Nephron progenitor cell (in vitro differentiated cells): ENCODE measurements at regions not wholly inside any gene's neighbourhood (a gene's known extent, or its start where the extent isn't known, plus 50 kb on each side); places are given as distances from the start of the nearest gene placed in this dataset.
A peak's percentile ranks its signal among the peaks of the same experiment; 100 is the strongest.
"Not testable (repeated sequence)": the region's sequence is repeated elsewhere in the genome, so short reads cannot be mapped to it uniquely, and the experiment has no call there.

Experiments
- DNase-seq: peaks from one replicate; pipeline ENCODE4 v3.0.0; 2021
- H3K27ac Mint-ChIP-seq: 2 replicates; pipeline ENCODE4 v1.8.0; 2021; ENCODE audit warnings: mild to moderate bottlenecking, moderate library complexity, mixed read lengths
- H3K27me3 Mint-ChIP-seq: 2 replicates; pipeline ENCODE4 v1.8.0; 2021; ENCODE audit warnings: mild to moderate bottlenecking, low read depth, mixed read lengths; ENCODE audit not compliant: poor library complexity
- H3K36me3 Mint-ChIP-seq: 2 replicates; pipeline ENCODE4 v1.8.0; 2021; ENCODE audit warnings: low read depth, mixed read lengths
- H3K4me1 Mint-ChIP-seq: 2 replicates; pipeline ENCODE4 v1.8.0; 2021; ENCODE audit warnings: mixed read lengths
- H3K4me3 Mint-ChIP-seq: 2 replicates; pipeline ENCODE4 v1.8.0; 2021; ENCODE audit warnings: mild to moderate bottlenecking, moderate library complexity, mixed read lengths
- H3K9me3 Mint-ChIP-seq: 2 replicates; pipeline ENCODE4 v1.8.0; 2021; ENCODE audit warnings: mild to moderate bottlenecking, moderate library complexity, mixed read lengths
- CTCF ChIP-seq: fragments of 200-600 bp; sonication (generic); IDR thresholded peaks from 2 replicates; pipeline ENCODE4 v1.5.0; 2021; ENCODE audit warnings: antibody characterized with exemption

GRCh38 chr10:28906415-28906814 is 229.1 kb downstream of the BAMBI start:
- TF ChIP-seq CTCF = no peak
- H3K27ac Mint-ChIP-seq = peak overlapping the region; percentile 31
- H3K4me1 Mint-ChIP-seq = peaks cover 42% of the 10 kb centered on the region
- no peaks in the 10 kb centered on the region for H3K27me3 Mint-ChIP-seq
- no peaks in the 10 kb centered on the region for H3K36me3 Mint-ChIP-seq
- no peak for DNase-seq
- peaks cover under 1% of the 10 kb centered on the region for H3K9me3 Mint-ChIP-seq
- H3K4me3 Mint-ChIP-seq = no peak overlapping the region

GRCh38 chr10:28906934-28907333 is 229.6 kb downstream of the BAMBI start:
- no peak for DNase-seq
- peaks cover 2% of the 10 kb centered on the region for H3K27me3 Mint-ChIP-seq
- peaks cover 42% of the 10 kb centered on the region for H3K4me1 Mint-ChIP-seq
- no peaks in the 10 kb centered on the region for H3K36me3 Mint-ChIP-seq
- H3K9me3 Mint-ChIP-seq = no peaks in the 10 kb centered on the region
- no peak overlapping the region for H3K27ac Mint-ChIP-seq
- no peak for TF ChIP-seq CTCF
- H3K4me3 Mint-ChIP-seq = no peak overlapping the region

GRCh38 chr10:28909875-28910274 is 232.6 kb downstream of the BAMBI start:
- DNase-seq = no peak
- H3K27ac Mint-ChIP-seq = no peak overlapping the region
- no peaks in the 10 kb centered on the region for H3K9me3 Mint-ChIP-seq
- peaks cover 3% of the 10 kb centered on the region for H3K27me3 Mint-ChIP-seq
- H3K4me1 Mint-ChIP-seq = peaks cover 36% of the 10 kb centered on the region
- no peak overlapping the region for H3K4me3 Mint-ChIP-seq
- H3K36me3 Mint-ChIP-seq = no peaks in the 10 kb centered on the region
- TF ChIP-seq CTCF = no peak

GRCh38 chr10:28910956-28911355 is 233.6 kb downstream of the BAMBI start:
- Mint-ChIP-seq H3K9me3 (no peaks in the 10 kb centered on the region), H3K27me3 (peaks cover 3% of the 10 kb centered on the region), H3K36me3 (no peaks in the 10 kb centered on the region), H3K4me1 (peaks cover 27% of the 10 kb centered on the region), H3K27ac (no peak overlapping the region), H3K4me3 (no peak overlapping the region)
- no peak for DNase-seq
- no peak for TF ChIP-seq CTCF

- not testable (repeated sequence) for DNase-seq, H3K27ac Mint-ChIP-seq
Observed at GRCh38 chr10:28911511-28911910, 234.2 kb downstream of the BAMBI start.

GRCh38 chr10:28912017-28912783 is 234.9 kb downstream of the BAMBI start:
- no peaks in the 10 kb centered on the region for H3K36me3 Mint-ChIP-seq
- no peak overlapping the region for H3K4me3 Mint-ChIP-seq
- DNase-seq = no peak
- H3K4me1 Mint-ChIP-seq = peaks cover 18% of the 10 kb centered on the region
- no peaks in the 10 kb centered on the region for H3K9me3 Mint-ChIP-seq
- no peak for TF ChIP-seq CTCF
- no peak overlapping the region for H3K27ac Mint-ChIP-seq
- peaks cover 3% of the 10 kb centered on the region for H3K27me3 Mint-ChIP-seq

More at GRCh38 chr10:28911511-28911910, 234.2 kb downstream of the BAMBI start:
- H3K27me3 Mint-ChIP-seq, H3K4me3 Mint-ChIP-seq, H3K9me3 Mint-ChIP-seq, H3K36me3 Mint-ChIP-seq: not testable (repeated sequence)
- H3K4me1 Mint-ChIP-seq = peaks cover 22% of the 10 kb centered on the region
